PFSK-1 (cell line): ENCODE measurements at regions not wholly inside any gene's neighbourhood (a gene's known extent, or its start where the extent isn't known, plus 50 kb on each side); places are given as distances from the start of the nearest gene placed in this dataset.

Experiments
- POLR2AphosphoS5 ChIP-seq: IDR thresholded peaks from 2 replicates; pipeline ENCODE4 v1.6.1; 2012; ENCODE audit warnings: low read depth, mild to moderate bottlenecking, control low read depth, low read length, moderate library complexity
- TF ChIP-seq, protein P1 (sequence below), 2 experiments: IDR thresholded peaks; 2 replicates each; pipeline versions ENCODE4 v1.6.1 to v1.8.0; 2011 to 2012; ENCODE audit warnings: low read depth in 2 of 2, low read length in 2 of 2, control low read depth in 1 of 2, inconsistent platforms in 1 of 2, mild to moderate bottlenecking in 1 of 2, moderate library complexity in 1 of 2; ENCODE audit not compliant: insufficient read depth in 1 of 2

- TF ChIP-seq, protein P1, sequence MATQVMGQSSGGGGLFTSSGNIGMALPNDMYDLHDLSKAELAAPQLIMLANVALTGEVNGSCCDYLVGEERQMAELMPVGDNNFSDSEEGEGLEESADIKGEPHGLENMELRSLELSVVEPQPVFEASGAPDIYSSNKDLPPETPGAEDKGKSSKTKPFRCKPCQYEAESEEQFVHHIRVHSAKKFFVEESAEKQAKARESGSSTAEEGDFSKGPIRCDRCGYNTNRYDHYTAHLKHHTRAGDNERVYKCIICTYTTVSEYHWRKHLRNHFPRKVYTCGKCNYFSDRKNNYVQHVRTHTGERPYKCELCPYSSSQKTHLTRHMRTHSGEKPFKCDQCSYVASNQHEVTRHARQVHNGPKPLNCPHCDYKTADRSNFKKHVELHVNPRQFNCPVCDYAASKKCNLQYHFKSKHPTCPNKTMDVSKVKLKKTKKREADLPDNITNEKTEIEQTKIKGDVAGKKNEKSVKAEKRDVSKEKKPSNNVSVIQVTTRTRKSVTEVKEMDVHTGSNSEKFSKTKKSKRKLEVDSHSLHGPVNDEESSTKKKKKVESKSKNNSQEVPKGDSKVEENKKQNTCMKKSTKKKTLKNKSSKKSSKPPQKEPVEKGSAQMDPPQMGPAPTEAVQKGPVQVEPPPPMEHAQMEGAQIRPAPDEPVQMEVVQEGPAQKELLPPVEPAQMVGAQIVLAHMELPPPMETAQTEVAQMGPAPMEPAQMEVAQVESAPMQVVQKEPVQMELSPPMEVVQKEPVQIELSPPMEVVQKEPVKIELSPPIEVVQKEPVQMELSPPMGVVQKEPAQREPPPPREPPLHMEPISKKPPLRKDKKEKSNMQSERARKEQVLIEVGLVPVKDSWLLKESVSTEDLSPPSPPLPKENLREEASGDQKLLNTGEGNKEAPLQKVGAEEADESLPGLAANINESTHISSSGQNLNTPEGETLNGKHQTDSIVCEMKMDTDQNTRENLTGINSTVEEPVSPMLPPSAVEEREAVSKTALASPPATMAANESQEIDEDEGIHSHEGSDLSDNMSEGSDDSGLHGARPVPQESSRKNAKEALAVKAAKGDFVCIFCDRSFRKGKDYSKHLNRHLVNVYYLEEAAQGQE (IDR thresholded peaks at IDR 0.05; ENCODE audit: insufficient read depth in 1 of 2, low read depth in 2 of 2, low read length in 2 of 2), result no peak
- no peak for TF ChIP-seq POLR2AphosphoS5
Observed at GRCh38 chr4:157832596-157832995, 340.2 kb downstream of the GASK1B start.
